Stimulated activated naive CD8-positive, alpha-beta T cell treated with anti-CD3 and anti-CD28 coated beads, Interleukin-15, Interleukin-2, amounts not matched to agents 100 ng/mL and 50 ng/mL, for 24 hours (primary cell): ENCODE measurements at regions not wholly inside any gene's neighbourhood (a gene's known extent, or its start where the extent isn't known, plus 50 kb on each side); places are given as distances from the start of the nearest gene placed in this dataset.
"Not testable (repeated sequence)": the region's sequence is repeated elsewhere in the genome, so short reads cannot be mapped to it uniquely, and the experiment has no call there.

Source experiments
- H3K27ac Mint-ChIP-seq: one replicate; pipeline ENCODE4 v1.8.0; 2021; ENCODE audit warnings: mild to moderate bottlenecking, mixed read lengths
- H3K27me3 Mint-ChIP-seq: one replicate; pipeline ENCODE4 v1.8.0; 2021; ENCODE audit warnings: mixed read lengths
- H3K36me3 Mint-ChIP-seq: one replicate; pipeline ENCODE4 v1.8.0; 2021; ENCODE audit warnings: low read depth, mixed read lengths
- H3K4me1 Mint-ChIP-seq: one replicate; pipeline ENCODE4 v1.8.0; 2021; ENCODE audit warnings: low read depth, mixed read lengths
- H3K4me3 Mint-ChIP-seq: one replicate; pipeline ENCODE4 v1.8.0; 2021; ENCODE audit warnings: mild to moderate bottlenecking, mixed read lengths
- H3K9me3 Mint-ChIP-seq: one replicate; pipeline ENCODE4 v1.8.0; 2021; ENCODE audit warnings: mixed read lengths

DNA sequence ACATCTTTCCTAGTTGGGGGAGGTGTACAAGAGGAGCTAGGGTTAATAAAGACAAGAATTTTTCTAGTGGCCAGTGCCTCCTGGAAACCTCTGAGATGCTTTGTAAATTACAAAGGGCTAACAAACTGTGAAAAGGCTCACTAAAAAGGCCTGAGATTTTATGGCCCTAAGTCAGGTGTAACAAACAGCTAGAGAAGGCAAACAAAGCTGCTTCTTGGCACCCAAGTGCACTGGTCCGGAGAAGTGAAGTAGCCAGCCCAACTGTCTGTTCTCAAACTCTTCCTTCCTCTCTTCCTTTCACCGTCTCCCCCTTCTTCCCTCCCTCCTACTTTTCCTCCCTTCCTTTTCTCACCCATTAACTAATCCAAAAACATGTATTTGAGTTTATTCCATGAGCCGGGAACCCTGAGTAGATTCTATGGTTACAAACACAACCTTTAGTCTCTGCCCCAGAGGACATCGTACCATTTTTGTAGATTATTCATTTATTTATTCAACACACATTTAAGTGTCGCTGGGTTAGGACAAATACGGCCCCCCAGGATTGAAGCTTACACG, 143.4 kb upstream of the PCGF5 start:
- no peak overlapping the region for H3K4me3 Mint-ChIP-seq
- peaks cover 23% of the 10 kb centered on the region for H3K27me3 Mint-ChIP-seq
- H3K36me3 Mint-ChIP-seq, result no peaks in the 10 kb centered on the region
- H3K27ac Mint-ChIP-seq, result no peak overlapping the region
- H3K9me3 Mint-ChIP-seq, result peaks cover 3% of the 10 kb centered on the region
- no peaks in the 10 kb centered on the region for H3K4me1 Mint-ChIP-seq

DNA sequence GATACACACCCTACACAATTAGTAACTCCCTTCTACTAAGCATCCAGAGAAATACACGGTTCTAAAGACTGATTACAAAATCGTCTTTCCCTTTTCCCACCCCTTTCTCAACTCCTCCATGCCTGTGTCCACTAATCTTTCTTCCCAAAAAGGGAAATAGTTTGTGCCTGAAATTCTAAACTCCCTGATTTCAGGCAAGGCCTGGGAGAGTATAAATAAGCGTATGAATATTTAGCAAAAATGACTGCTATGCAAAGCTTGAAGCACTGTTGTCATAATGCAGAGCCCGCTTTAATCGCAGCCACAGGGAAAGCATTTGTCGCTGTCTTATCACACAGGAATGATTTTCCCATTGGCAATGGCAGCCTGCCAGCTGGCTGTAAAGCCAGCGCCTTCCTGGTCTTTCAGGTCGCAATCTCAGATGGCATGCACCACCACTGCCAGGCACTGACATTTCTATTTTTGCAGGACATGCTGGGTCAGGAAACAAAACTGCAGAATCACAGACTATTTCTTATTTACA, 142.9 kb upstream of the PCGF5 start:
- Mint-ChIP-seq H3K36me3 (no peaks in the 10 kb centered on the region), H3K27ac (no peak overlapping the region), H3K27me3 (peaks cover 17% of the 10 kb centered on the region), H3K4me3 (no peak overlapping the region), H3K4me1 (no peaks in the 10 kb centered on the region), H3K9me3 (peaks cover 3% of the 10 kb centered on the region)

DNA sequence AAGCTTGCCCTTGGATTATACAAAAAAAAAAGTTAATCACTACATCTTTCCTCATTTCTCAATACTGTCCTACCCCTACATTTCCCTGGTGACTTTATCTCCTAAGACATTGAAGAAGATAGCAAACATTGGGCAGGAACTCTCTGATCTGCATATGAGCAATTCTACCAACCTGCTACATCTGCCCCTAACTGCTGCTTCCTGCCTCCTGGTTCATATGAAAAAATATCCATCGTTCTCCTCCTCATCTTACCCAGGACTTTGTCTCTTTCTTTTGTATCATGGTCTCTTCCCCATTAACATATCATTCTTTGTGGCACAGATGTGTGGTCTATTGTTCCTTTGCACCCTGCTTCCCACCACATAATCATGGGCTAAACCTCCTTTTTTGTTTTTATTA, 139.7 kb upstream of the PCGF5 start:
- Mint-ChIP-seq H3K36me3 (no peaks in the 10 kb centered on the region), H3K27me3 (peaks cover 10% of the 10 kb centered on the region), H3K4me3 (no peak overlapping the region), H3K4me1 (no peaks in the 10 kb centered on the region), H3K27ac (no peak overlapping the region), H3K9me3 (no peaks in the 10 kb centered on the region)

DNA sequence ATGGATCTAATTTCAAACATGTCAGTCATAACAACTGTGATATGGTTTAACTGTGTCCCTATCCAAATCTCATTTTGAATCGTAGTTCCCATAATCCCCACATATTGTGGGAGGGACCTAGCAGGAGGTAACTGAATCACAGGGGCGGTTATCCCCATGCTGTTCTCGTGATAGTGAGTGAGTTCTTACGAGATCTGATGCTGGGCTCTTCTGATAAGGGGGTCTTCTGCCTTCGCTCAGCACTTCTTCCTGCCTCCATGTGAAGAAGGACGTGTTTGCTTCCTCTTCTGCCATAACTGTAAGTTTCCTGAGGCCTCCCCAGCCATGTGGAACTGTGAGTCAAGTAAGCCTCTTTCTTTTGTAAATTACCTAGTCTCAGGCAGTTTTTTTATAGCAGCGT, 138.0 kb upstream of the PCGF5 start:
- Mint-ChIP-seq H3K27ac (no peak overlapping the region), H3K27me3 (peaks cover 10% of the 10 kb centered on the region), H3K4me1 (no peaks in the 10 kb centered on the region), H3K9me3 (no peaks in the 10 kb centered on the region), H3K4me3 (no peak overlapping the region), H3K36me3 (no peaks in the 10 kb centered on the region)

DNA sequence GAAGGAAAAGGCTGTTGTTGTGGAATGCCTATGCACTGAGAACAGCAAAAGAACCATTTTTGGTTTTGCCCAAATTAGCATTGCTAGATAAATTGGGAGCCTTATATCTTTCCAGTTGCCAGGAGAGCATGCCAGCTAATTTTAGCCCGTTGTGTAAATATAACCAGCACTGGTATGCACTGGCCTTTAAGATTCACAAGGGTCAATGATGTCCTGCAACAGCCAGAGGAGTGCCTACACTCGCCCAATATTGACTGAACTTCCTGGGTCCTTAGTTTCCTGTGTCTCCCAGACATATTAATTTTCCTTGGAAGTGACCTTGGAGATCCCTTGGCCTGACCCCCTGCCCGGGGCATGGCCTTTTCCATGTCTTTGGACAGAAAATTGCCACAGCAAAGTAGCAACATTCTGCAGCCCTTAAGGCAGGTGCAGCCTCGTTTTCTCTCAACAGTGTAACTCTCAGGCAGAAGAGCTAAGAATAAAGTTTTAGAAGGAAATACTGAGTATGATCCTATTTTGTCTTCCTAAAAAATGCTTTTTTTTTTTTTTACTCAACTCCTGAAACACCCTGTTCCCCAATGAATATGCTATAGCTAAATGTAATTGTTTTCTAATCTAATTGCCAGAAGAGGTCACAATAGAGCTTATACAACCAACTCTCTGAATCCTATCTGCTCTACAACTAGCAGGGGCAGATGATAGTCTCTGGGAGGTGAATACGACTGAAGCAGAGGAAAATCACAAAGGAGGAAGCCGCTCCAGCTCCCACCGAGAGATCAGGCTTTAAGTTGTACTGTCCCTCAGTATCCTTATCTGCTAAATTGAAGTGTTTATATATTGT, 131.9 kb upstream of the PCGF5 start:
- no peaks in the 10 kb centered on the region for H3K27me3 Mint-ChIP-seq
- H3K9me3 Mint-ChIP-seq, result no peaks in the 10 kb centered on the region
- H3K36me3 Mint-ChIP-seq, result no peaks in the 10 kb centered on the region
- no peak overlapping the region for H3K4me3 Mint-ChIP-seq
- H3K27ac Mint-ChIP-seq, result no peak overlapping the region
- no peaks in the 10 kb centered on the region for H3K4me1 Mint-ChIP-seq

DNA sequence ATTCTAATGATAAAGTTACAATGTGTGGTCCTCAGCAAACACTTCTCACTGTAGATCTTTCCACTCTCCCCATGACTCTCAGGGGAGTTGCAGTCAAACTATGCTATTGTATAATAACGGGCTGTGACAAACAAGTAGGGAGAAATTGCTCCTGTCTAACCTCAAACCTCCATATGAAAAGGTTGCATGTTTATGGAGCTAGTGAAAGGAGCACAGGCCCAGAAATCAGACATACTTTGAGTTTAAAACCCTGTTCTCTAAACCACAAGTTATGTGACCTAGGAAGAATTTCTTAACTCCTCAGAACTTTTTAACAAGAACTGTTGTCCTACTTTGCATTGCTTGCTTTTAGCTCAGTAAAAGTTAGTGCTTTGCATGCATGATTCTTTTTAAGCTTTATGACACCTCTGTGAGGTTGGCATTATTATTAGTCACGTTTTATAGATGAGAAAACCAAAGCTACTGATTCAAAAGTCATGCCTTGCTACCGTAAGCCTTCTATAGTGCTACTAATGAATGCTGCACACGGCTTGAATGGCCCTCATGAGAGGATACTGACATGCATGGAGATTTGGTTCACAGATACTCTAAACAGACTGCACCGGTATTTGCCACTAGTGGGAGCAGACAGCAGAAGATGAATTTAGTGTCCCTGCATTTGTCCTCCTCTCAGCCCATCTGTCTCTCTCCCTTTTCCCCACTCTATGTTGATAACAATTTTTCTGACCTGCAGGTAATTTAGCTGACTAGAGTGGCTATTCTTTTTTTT, 129.5 kb upstream of the PCGF5 start:
- H3K27ac Mint-ChIP-seq, result no peak overlapping the region
- no peak overlapping the region for H3K4me3 Mint-ChIP-seq
- peaks cover 18% of the 10 kb centered on the region for H3K9me3 Mint-ChIP-seq
- peaks cover 13% of the 10 kb centered on the region for H3K4me1 Mint-ChIP-seq
- no peaks in the 10 kb centered on the region for H3K27me3 Mint-ChIP-seq
- H3K36me3 Mint-ChIP-seq, result peaks cover 5% of the 10 kb centered on the region

DNA sequence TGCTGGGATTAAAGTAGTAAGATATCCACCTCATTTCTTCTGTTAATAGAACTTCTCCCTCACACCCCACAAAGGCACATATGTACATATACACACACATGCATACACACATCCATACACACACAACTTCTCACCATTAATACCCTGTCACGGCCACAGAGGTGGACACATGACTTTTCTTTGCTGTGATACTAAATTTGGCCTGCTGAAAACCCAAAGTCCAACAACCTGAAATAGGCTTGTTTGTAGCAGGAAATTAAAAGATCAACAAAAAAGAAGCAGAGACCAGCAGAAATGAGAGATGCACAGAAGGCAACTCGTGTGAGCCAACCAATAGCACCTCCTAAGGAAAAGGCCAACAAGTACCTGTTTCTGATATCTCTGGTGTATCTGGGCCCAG, 128.7 kb upstream of the PCGF5 start:
- no peak overlapping the region for H3K27ac Mint-ChIP-seq
- peaks cover 22% of the 10 kb centered on the region for H3K9me3 Mint-ChIP-seq
- no peaks in the 10 kb centered on the region for H3K27me3 Mint-ChIP-seq
- H3K4me1 Mint-ChIP-seq, result peaks cover 20% of the 10 kb centered on the region
- no peak overlapping the region for H3K4me3 Mint-ChIP-seq
- peaks cover 5% of the 10 kb centered on the region for H3K36me3 Mint-ChIP-seq

DNA sequence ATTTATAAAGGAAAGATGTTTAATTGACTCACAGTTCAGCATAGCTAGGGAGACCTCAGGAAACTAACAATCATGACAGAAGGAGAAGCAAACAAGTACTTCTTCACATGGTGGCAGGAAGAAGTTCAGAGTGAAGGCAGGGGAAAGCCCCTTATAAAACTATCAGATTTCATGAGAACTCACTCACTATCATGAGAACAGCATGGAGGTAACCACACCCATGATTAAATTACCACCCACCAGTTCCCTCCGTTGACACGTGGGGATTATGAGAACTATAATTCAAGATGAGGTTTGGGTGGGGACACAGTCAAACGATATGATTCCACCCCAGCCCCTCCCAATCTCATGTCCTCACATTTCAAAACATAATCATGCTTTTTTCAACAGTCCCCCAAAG, 124.2 kb upstream of the PCGF5 start:
- Mint-ChIP-seq H3K9me3 (peaks cover 39% of the 10 kb centered on the region), H3K4me3 (no peak overlapping the region), H3K4me1 (peaks cover 20% of the 10 kb centered on the region), H3K27ac (no peak overlapping the region), H3K36me3 (peaks cover 13% of the 10 kb centered on the region), H3K27me3 (no peaks in the 10 kb centered on the region)

DNA sequence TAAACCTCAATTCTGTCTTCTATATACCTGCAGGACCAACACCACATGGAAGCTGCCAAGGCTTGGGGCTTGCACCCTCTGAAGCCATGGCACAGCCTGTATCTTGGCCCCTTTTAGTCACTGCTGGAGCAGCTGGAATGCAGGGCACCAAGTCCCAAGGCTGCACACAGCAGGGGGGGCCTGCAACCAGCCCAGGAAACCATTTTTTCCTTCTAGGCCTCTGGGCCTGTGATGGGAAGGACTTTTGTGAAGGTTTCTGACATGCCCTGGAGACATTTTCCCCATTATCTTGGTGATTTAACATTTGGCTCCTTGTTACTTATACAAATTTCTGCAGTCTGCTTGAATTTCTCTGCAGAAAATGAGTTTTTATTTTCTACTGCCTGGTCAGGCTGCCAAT, 123.2 kb upstream of the PCGF5 start:
- H3K27ac Mint-ChIP-seq, result no peak overlapping the region
- no peak overlapping the region for H3K4me3 Mint-ChIP-seq
- peaks cover 13% of the 10 kb centered on the region for H3K36me3 Mint-ChIP-seq
- H3K4me1 Mint-ChIP-seq, result peaks cover 20% of the 10 kb centered on the region
- peaks cover 39% of the 10 kb centered on the region for H3K9me3 Mint-ChIP-seq
- no peaks in the 10 kb centered on the region for H3K27me3 Mint-ChIP-seq

DNA sequence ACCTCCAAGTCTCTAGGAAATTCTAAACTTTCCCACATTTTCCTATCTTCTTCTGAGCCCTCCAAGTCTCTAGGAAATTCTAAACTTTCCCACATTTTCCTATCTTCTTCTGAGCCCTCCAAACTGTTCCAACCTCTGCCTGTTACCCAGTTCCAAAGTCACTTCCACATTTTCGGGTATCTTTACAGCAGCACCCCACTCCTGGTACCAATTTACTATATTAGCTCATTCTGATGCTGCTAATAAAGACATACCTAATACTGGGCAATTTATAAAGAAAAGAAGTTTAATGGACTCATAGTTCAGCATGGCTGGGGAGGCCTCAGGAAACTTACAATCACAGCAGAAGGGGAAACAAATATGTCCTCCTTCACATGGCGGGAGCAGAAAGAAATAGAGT, 122.4 kb upstream of the PCGF5 start:
- H3K27ac Mint-ChIP-seq, H3K4me3 Mint-ChIP-seq, H3K27me3 Mint-ChIP-seq: not testable (repeated sequence)
- Mint-ChIP-seq H3K4me1 (peaks cover 20% of the 10 kb centered on the region), H3K9me3 (peaks cover 39% of the 10 kb centered on the region), H3K36me3 (peaks cover 13% of the 10 kb centered on the region)

DNA sequence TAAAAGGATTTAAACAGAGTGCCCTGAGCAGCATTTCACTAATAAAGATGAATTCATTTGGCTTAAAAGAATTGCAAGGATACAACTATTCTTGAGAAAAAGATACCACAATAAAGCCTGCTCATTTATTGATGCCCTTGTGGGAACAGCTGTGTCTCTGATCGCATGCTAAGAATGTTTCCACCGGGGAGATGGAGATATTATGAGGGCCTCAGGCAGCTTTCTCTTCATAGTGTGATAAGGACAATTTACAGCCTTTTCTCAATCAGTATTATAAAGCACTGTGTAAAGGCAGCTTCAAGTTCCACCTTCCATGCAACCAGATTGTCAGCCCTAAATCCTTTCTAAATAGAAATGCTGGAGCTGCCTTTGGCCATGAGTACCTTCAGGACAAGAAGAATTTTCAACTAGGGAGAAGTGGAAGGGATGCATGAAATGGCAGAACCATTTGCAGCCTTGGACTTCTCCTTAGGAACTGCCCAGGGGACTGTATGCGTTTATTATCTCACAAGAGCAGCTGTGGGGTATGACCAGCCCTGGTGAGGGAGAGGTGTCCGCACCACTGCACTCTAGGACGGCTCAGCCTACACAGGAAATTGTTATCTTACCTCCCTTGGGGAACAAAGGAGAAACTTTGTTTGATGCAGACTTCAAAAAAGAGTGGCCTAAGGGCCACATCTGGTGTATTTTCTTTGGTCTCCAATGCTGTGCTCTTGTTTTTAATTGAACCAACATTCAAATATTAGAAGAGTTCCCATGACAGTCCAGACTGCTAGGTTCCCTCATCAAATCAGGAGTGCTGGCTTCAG, 116.9 kb upstream of the PCGF5 start:
- Mint-ChIP-seq H3K4me3 (no peak overlapping the region), H3K36me3 (no peaks in the 10 kb centered on the region), H3K9me3 (no peaks in the 10 kb centered on the region), H3K4me1 (peaks cover 10% of the 10 kb centered on the region), H3K27ac (no peak overlapping the region), H3K27me3 (no peaks in the 10 kb centered on the region)

DNA sequence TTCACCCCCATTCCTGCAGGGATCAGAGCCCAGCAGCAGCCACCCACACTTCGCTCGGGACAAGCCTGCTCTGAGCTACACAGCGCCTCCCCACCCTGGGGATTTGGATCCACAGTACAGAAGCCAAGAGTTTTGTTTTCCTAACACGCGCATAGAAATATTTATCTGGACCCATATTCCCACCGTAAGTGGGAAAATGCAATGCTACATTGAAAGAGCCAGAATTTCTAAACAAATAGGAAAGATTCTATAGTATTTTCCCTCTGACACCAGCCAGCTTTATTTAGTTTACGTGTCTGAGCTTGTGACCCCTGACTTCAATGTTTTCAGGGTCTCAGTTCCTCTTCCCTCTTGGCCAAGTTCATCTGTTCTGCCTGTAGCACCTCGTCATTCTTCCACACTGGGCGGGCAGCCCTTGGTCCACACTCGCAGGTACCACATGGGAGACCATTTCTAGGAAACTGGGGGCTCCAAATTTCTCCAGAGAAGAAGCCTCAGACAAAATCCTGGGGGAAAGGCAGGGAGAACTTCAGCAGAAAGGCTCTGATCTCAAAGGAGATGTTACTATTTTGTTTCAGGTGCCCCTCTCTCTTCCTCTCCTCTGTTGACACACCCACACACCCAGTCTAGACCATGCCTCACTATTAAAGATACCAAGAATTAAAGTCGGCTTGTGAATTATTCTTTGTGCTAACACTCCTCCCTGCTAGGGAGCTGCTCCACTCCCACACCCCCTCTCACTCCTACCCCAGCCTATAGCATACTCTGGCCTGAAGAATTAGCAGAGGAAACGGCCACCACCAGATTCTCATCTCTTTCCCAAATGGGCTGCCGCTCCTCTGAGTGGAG, 116.0 kb upstream of the PCGF5 start:
- H3K27me3 Mint-ChIP-seq, result no peaks in the 10 kb centered on the region
- no peaks in the 10 kb centered on the region for H3K36me3 Mint-ChIP-seq
- H3K4me1 Mint-ChIP-seq, result peaks cover 10% of the 10 kb centered on the region
- no peak overlapping the region for H3K27ac Mint-ChIP-seq
- H3K9me3 Mint-ChIP-seq, result no peaks in the 10 kb centered on the region
- H3K4me3 Mint-ChIP-seq, result no peak overlapping the region

DNA sequence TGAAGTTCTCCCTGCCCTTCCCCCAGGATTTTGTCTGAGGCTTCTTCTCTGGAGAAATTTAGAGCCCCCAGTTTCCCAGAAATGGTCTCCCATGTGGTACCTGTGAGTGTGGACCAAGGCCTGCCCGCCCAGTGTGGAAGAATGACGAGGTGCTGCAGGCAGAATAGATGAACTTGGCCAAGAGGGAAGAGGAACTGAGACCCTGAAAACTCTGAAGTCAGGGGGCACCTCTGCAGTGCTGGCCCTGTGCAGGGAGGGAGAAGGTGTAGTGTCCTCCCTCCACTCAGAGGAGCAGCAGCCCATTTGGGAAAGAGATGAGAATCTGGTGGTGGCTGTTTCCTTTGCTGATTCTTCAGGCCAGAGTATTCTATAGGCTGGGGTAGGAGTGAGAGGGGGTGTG, 115.2 kb upstream of the PCGF5 start:
- Mint-ChIP-seq H3K27me3 (no peaks in the 10 kb centered on the region), H3K9me3 (no peaks in the 10 kb centered on the region), H3K27ac (no peak overlapping the region), H3K4me1 (peaks cover 10% of the 10 kb centered on the region), H3K4me3 (no peak overlapping the region), H3K36me3 (no peaks in the 10 kb centered on the region)

DNA sequence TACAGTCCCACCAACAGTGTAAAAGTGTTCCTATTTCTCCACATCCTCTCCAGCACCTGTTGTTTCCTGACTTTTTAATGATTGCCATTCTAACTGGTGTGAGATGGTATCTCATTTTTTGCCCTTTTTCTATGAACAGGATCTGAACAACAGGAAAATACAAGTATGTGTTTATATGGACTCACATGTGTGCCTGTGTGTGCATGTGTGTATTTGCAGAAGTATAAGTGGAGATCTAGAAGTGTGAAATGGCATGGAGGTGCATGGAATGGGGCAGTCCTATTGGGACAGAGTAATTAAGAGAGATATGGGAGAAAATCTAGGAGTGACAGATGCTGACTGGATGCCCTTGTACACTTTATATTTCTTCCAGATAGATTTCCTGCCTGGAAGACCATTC, 111.6 kb upstream of the PCGF5 start:
- peaks cover 9% of the 10 kb centered on the region for H3K4me1 Mint-ChIP-seq
- H3K4me3 Mint-ChIP-seq, result no peak overlapping the region

More for the DNA sequence above, 111.6 kb upstream of the PCGF5 start:
- no peaks in the 10 kb centered on the region for H3K27me3 Mint-ChIP-seq
- no peaks in the 10 kb centered on the region for H3K9me3 Mint-ChIP-seq
- H3K36me3 Mint-ChIP-seq, result no peaks in the 10 kb centered on the region
- no peak overlapping the region for H3K27ac Mint-ChIP-seq
